NCI-H128 (cell line): ENCODE measurements at regions not wholly inside any gene's neighbourhood (a gene's known extent, or its start where the extent isn't known, plus 50 kb on each side); places are given as distances from the start of the nearest gene placed in this dataset.
A peak's percentile ranks its signal among the peaks of the same experiment; 100 is the strongest.

Experiments used
- DNase-seq: peaks from one replicate; lab custom pipeline; 2025; ENCODE audit not compliant: unreplicated experiment; lab: John Stamatoyannopoulos, UW

- no peak for DNase-seq
These were observed 309.7 kb upstream of the PLET1 start for GRCh38 chr11:112570333-112570732.

- no peak for DNase-seq
These were observed 318.6 kb upstream of the PLET1 start for GRCh38 chr11:112579282-112579681.

GRCh38 chr11:112580864-112581263, 320.2 kb upstream of the PLET1 start:
- no peak for DNase-seq

- no peak for DNase-seq
These were observed 321.1 kb upstream of the PLET1 start for GRCh38 chr11:112581747-112582146.

- DNase-seq, result no peak
These were observed 321.7 kb upstream of the PLET1 start for GRCh38 chr11:112582366-112582765.

GRCh38 chr11:112583261-112583893, 322.7 kb upstream of the PLET1 start:
- DNase-seq, result no peak

- DNase-seq, result no peak
These were observed 324.0 kb upstream of the PLET1 start for GRCh38 chr11:112584672-112585071.

- no peak for DNase-seq
These were observed 327.0 kb upstream of the PLET1 start for GRCh38 chr11:112587664-112588063.

- DNase-seq, result peak; percentile 67
These were observed 327.6 kb upstream of the PLET1 start for GRCh38 chr11:112588252-112588694.

- DNase-seq, result no peak
These were observed 328.5 kb upstream of the PLET1 start for GRCh38 chr11:112589155-112589554.

- DNase-seq, result no peak
These were observed 330.1 kb upstream of the PLET1 start for GRCh38 chr11:112590764-112591163.

GRCh38 chr11:112593440-112593839, 332.8 kb upstream of the PLET1 start:
- no peak for DNase-seq

- no peak for DNase-seq
These were observed 335.7 kb upstream of the PLET1 start for GRCh38 chr11:112596324-112596723.

- no peak for DNase-seq
These were observed 336.7 kb upstream of the PLET1 start for GRCh38 chr11:112597286-112597790.

GRCh38 chr11:112599265-112599664, 338.6 kb upstream of the PLET1 start:
- no peak for DNase-seq

GRCh38 chr11:112599856-112600533, 339.3 kb upstream of the PLET1 start:
- no peak for DNase-seq

GRCh38 chr11:112605093-112605666, 344.5 kb upstream of the PLET1 start:
- no peak for DNase-seq

GRCh38 chr11:112606656-112607055, 346.0 kb upstream of the PLET1 start:
- DNase-seq, result no peak

- DNase-seq, result no peak
These were observed 347.8 kb upstream of the PLET1 start for GRCh38 chr11:112608509-112608908.

- no peak for DNase-seq
These were observed 349.8 kb upstream of the PLET1 start for GRCh38 chr11:112610494-112610893.

- DNase-seq, result no peak
These were observed 350.0 kb upstream of the NCAM1 start for GRCh38 chr11:112610996-112611750.
